ENCODE measurements at regions not wholly inside any gene's neighbourhood (a gene's known extent, or its start where the extent isn't known, plus 50 kb on each side); places are given as distances from the start of the nearest gene placed in this dataset.

DNA sequence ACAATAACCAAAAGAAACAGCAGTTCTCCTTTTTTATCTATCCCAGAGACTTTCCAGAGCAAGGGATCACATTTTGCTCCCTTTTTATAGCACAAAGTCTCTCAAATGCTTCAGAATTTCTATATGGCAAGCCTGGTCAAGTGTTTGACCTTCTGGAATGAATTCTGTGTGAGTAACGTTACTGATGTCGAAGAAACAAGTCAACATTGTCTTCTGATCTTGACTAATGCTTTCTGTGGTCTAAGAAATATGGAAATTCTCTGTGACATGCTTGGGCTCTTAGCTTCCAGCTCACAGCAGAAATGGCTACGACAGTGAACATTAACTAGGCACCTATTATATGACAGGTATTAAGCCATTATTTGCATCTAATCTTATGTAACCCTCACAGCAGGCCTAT is 411.7 kb downstream of the CADM1 start:
- no peak for TF ChIP-seq EZH2 (IDR thresholded peaks at IDR 0.05; ENCODE audit: borderline replicate concordance)
- TF ChIP-seq, protein P1, sequence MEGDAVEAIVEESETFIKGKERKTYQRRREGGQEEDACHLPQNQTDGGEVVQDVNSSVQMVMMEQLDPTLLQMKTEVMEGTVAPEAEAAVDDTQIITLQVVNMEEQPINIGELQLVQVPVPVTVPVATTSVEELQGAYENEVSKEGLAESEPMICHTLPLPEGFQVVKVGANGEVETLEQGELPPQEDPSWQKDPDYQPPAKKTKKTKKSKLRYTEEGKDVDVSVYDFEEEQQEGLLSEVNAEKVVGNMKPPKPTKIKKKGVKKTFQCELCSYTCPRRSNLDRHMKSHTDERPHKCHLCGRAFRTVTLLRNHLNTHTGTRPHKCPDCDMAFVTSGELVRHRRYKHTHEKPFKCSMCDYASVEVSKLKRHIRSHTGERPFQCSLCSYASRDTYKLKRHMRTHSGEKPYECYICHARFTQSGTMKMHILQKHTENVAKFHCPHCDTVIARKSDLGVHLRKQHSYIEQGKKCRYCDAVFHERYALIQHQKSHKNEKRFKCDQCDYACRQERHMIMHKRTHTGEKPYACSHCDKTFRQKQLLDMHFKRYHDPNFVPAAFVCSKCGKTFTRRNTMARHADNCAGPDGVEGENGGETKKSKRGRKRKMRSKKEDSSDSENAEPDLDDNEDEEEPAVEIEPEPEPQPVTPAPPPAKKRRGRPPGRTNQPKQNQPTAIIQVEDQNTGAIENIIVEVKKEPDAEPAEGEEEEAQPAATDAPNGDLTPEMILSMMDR (IDR thresholded peaks at IDR 0.05; ENCODE audit: poor library complexity) = no peak
